Neutrophil (primary cell): ENCODE measurements at regions not wholly inside any gene's neighbourhood (a gene's known extent, or its start where the extent isn't known, plus 50 kb on each side); places are given as distances from the start of the nearest gene placed in this dataset.

ENCODE experiments used
- H3K27ac ChIP-seq: fragments of 200-600 bp; sonication (generic); 2 replicates; pipeline ENCODE4 v1.5.1; 2016; ENCODE audit warnings: mild to moderate bottlenecking, moderate library complexity
- H3K27me3 ChIP-seq: fragments of 200-600 bp; sonication (generic); 2 replicates; pipeline ENCODE4 v1.6.0; 2016; ENCODE audit warnings: mild to moderate bottlenecking
- H3K36me3 ChIP-seq: fragments of 200-600 bp; sonication (generic); 2 replicates; pipeline ENCODE4 v1.5.1; 2017
- H3K4me1 ChIP-seq, 2 experiments: fragments of 200-600 bp in 1 of 2; sonication (generic) in 1 of 2; 1 replicate in 1 of 2; 2 replicates in 1 of 2; pipeline versions ENCODE4 v1.5.1 to v1.6.1; 2013 to 2016; ENCODE audit warnings: low read depth in 1 of 2, low read length in 1 of 2, mild to moderate bottlenecking in 1 of 2, moderate library complexity in 1 of 2; ENCODE audit not compliant: control insufficient read depth in 1 of 2, insufficient read depth in 1 of 2
- H3K4me3 ChIP-seq, 2 experiments: fragments of 200-600 bp in 1 of 2; sonication (generic) in 1 of 2; 1 replicate in 1 of 2; 2 replicates in 1 of 2; pipeline ENCODE4 v1.5.1; 2013 to 2016; ENCODE audit warnings: low read depth in 1 of 2, low read length in 1 of 2, mild to moderate bottlenecking in 1 of 2, moderate library complexity in 1 of 2
- H3K9me3 ChIP-seq: fragments of 200-600 bp; sonication (generic); 2 replicates; pipeline ENCODE4 v1.5.1; 2016
- TF ChIP-seq, protein P1 (sequence below): fragments of 200-600 bp; sonication (generic); IDR thresholded peaks from 2 replicates; pipeline ENCODE4 v1.5.1; 2016; ENCODE audit warnings: antibody characterized with exemption

DNA sequence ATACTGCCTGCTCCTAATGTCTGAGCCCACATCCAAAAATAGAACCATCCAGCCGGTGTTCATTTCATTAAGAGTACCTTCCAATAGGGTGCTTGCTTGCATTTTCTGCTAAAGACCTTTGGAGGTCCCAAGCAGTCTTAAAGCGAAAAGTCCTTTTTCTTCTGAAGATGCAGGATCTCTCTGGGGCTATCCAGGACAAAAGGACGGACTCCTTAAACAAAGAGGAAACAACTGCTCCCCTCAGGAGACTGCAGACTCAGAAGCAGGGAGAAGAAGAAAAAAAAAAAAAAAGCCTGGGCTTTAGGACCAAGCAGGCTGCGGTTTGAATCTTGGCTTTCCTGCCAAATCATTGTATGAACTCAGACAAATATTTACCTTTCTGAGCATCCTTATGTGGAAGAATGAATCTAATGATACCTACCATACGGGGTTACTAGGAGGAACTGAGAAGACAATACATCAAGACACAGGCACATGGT lies 204.0 kb downstream of the PLPP3 start:
- H3K9me3 ChIP-seq, result no peaks in the 10 kb centered on the region

DNA sequence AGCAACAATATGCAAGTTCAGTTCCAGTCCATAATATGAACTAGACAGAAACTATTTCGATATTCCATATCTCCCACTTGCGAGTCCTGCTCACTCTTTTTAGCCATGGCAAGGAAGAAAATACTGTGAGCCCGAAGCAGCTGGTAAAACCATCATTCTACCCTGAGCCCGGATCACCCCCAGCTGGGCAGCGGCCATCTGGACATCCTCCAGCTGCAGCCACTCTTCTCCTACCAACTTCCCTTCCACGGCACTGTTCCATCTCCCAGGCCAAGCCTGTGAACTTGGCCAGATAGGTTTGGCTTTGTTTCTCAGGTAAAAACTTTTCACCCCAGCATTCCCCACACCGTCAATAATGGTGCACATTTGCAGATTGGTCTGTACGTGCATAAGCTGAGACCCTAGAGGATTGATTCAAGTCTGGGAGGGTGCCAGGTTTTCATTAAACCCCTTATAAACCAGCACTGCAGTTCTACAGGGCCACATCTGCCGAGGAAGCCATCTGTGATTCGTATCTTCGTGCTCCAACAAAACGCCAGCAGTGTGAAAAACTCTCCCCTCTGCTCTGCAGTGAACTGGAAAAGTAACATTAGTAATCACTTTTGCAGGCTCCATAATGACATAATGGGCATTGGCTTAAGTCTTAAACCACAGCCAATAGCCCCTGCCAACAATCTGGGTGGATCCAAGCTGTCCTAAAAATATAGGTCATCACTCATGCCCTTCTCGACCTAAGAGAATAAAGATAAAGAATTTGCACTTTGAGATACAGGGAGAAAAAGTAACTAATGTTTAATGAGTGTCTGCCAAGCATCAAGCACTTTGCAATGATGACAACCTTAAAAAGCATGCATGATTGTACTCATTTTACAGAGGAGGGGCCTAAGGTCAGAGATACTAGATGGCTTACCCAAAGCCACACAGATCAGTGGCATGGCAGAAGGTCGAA lies 205.1 kb downstream of the PLPP3 start:
- TF ChIP-seq, protein P1, sequence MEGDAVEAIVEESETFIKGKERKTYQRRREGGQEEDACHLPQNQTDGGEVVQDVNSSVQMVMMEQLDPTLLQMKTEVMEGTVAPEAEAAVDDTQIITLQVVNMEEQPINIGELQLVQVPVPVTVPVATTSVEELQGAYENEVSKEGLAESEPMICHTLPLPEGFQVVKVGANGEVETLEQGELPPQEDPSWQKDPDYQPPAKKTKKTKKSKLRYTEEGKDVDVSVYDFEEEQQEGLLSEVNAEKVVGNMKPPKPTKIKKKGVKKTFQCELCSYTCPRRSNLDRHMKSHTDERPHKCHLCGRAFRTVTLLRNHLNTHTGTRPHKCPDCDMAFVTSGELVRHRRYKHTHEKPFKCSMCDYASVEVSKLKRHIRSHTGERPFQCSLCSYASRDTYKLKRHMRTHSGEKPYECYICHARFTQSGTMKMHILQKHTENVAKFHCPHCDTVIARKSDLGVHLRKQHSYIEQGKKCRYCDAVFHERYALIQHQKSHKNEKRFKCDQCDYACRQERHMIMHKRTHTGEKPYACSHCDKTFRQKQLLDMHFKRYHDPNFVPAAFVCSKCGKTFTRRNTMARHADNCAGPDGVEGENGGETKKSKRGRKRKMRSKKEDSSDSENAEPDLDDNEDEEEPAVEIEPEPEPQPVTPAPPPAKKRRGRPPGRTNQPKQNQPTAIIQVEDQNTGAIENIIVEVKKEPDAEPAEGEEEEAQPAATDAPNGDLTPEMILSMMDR, result no peak

More for the DNA sequence above, 204.0 kb downstream of the PLPP3 start:
- H3K27me3 ChIP-seq, result peaks cover 25% of the 10 kb centered on the region
- H3K4me1 ChIP-seq, result no peaks in the 10 kb centered on the region
- no peak overlapping the region for H3K4me3 ChIP-seq
- TF ChIP-seq, protein P1, result no peak
- H3K27ac ChIP-seq, result no peak overlapping the region
- no peaks in the 10 kb centered on the region for H3K36me3 ChIP-seq

DNA sequence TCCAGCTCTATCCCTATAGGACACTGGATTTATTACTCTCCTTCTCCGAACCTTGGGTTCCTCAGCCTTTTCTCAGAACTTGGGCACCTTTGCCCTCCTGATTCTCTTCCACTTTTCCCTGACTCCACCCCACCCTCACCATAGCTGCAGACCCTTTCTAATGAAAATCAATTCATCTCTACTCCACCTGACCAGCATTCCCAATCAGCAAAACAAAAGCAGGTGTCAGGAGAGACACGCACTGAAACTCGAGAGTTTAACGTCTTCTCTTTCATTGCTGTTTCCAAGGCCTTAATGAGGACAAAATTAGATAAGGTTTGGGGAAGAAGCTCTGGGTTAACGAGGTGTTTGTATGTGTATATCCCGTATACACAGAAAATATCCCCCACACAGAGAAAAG lies 208.8 kb downstream of the PLPP3 start:
- H3K4me3 ChIP-seq, result no peak overlapping the region
- no peaks in the 10 kb centered on the region for H3K4me1 ChIP-seq
- H3K36me3 ChIP-seq, result no peaks in the 10 kb centered on the region
- TF ChIP-seq, protein P1, result no peak
- H3K27ac ChIP-seq, result no peak overlapping the region
- peaks cover 14% of the 10 kb centered on the region for H3K27me3 ChIP-seq
- H3K9me3 ChIP-seq, result no peaks in the 10 kb centered on the region

More for the DNA sequence above, 205.1 kb downstream of the PLPP3 start:
- Histone ChIP-seq H3K27me3 (peaks cover 25% of the 10 kb centered on the region), H3K27ac (no peak overlapping the region), H3K4me1 (no peaks in the 10 kb centered on the region), H3K36me3 (no peaks in the 10 kb centered on the region), H3K4me3 (no peak overlapping the region), H3K9me3 (no peaks in the 10 kb centered on the region)

DNA sequence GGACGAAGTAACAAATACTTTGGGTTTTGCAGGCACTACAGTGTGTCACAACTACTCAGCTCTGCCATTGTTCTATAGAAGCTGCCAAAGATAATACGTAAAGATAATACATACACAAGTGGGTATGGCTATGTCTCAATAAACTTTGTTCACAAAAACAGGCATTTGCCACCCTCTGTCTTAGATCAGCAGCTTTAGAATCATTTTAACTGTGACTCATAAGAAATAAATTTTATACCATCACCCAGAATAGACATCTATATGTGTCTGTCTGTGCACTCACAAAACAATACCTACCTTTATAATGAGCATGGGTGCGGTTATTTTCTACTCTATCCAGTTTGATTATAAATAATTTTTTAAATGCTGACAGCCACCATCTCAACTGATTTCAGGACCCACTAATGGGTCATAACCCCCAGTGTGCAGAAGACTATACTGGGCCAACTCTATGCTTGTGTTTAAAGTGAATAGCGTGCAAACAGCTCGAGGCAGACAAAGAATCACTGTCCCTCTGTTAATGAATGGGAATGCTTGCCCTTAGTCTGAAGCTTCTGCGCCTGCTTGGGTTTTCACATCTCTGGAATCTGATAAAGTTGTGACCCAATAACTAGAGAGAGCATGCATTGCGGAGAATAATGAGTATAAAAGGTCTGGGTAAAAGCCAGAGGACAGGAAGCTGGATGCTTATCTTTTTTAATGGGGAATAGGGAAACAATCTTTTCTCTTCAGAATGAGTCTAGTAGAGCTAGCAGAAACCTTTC lies 216.2 kb downstream of the PLPP3 start:
- Histone ChIP-seq H3K36me3 (no peaks in the 10 kb centered on the region), H3K4me3 (no peak overlapping the region), H3K9me3 (no peaks in the 10 kb centered on the region), H3K27ac (no peak overlapping the region), H3K4me1 (no peaks in the 10 kb centered on the region), H3K27me3 (no peaks in the 10 kb centered on the region)
- TF ChIP-seq, protein P1, result no peak

DNA sequence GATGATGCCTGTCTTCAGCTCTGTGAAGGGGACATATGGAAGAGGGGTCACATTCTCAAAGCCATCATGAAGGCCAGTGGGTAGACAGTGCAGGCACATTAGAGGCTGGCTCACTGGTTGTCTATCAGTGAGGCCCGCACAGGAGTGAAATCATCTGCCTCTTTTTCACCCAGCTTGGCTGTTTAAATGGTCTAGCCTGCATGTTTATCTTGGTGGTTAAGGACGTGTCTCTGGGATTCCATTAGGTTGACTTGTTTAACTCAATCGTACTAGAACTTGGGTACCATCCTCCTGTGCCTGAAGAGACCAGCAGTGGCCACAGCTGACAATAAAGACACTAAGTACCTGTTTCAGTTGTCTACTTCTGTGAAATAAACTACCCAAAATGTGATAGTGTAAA lies 219.3 kb downstream of the PLPP3 start:
- Histone ChIP-seq H3K4me1 (no peaks in the 10 kb centered on the region), H3K36me3 (no peaks in the 10 kb centered on the region), H3K4me3 (no peak overlapping the region), H3K9me3 (no peaks in the 10 kb centered on the region), H3K27me3 (no peaks in the 10 kb centered on the region), H3K27ac (no peak overlapping the region)
- TF ChIP-seq, protein P1, result no peak
